GM18909 (cell line): ENCODE measurements at regions not wholly inside any gene's neighbourhood (a gene's known extent, or its start where the extent isn't known, plus 50 kb on each side); places are given as distances from the start of the nearest gene placed in this dataset.
"Not testable (repeated sequence)": the region's sequence is repeated elsewhere in the genome, so short reads cannot be mapped to it uniquely, and the experiment has no call there.

Experiments used
- ATAC-seq: cut with Tn5 transposase; IDR thresholded peaks from one replicate; pipeline ENCODE4 v1.9.1; 2021; ENCODE audit warnings: mild to moderate bottlenecking; ENCODE audit not compliant: unreplicated experiment, poor library complexity

DNA sequence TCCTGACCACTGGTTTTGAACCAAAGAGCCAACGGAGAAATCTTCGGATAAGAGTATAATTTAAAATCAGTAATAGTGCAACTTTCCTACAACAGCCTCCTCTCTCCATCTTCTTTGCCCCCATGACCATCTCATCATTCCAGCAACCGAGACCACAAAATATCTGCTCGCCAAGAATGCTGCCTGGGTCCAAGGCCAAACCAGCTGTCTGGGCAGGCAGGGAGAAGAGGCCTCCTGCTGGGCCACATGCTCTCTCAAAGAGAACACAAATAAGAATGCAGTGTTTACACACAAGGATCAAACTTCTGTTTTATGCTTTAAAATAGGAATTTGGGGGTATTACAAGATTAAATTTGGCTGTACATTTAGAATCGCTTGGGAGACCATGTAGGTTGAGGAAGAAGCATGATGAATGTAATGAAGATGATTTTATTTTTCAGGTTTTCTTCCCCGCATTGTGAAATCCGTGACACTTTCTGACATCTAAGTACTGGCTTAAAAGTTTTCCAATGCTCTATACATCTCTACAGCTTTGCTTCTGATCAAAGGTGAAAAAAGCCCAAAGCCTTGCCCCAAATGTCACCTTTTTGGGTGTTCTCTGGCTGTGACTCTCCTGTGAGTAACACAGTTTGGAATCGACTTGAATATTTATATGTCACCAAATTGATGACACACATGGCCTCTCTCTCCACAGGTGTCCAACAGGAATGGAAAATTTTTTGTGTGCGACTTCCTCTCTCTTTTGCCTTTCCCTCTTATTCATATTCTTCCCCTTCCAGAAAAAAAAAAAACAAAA lies 79.4 kb upstream of the PROKR2 start:
- no peak for ATAC-seq

DNA sequence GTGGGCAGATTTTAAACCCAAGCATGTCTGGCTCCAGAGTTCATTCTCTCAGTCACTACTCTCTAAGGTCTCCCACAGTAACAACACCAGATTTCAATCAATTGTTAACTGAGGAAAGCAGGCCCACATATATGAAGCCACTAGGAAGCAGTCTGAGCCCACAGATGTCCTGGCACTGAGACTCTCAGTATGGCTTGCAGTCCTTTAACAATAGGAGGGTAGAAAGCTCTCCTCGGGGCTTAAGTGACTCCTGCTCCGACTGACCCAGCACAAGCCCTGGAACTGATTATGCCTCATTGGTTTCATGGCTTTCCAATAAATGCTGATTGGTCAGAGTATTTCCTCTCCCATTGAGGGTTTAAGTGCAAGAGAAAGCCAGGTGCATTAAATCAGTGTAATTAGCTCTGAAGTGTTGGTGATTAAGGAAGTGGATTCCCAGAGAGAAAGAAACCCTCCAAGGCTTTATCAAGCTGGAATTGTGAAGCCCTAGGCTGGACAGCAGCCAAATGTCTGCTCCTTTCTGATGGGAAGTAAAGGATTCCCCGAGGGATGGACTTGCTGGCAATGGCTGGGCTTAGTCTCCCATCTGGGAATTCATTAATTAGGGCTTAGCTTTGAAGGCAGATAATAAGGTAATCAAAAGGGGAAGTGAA lies 76.6 kb upstream of the PROKR2 start:
- ATAC-seq = no peak

DNA sequence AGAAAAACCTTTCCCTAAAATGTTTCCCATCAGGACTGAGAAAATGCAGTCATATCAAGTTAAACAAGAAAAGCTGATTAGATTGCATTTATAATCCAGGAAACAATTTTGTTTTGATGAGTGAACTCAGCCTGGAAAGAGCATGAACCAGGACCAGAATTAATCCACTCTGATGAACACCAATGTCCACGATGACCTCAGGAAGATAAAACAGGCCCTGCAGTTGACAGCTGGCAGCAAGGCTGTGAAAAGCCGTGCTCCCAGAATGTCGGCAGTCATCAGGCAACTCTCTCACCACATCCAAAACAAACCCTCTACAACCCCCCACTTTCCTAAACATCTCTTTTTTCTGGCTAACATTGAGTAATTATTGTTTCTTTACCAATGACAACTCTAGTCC lies 74.0 kb upstream of the PROKR2 start:
- ATAC-seq = no peak

DNA sequence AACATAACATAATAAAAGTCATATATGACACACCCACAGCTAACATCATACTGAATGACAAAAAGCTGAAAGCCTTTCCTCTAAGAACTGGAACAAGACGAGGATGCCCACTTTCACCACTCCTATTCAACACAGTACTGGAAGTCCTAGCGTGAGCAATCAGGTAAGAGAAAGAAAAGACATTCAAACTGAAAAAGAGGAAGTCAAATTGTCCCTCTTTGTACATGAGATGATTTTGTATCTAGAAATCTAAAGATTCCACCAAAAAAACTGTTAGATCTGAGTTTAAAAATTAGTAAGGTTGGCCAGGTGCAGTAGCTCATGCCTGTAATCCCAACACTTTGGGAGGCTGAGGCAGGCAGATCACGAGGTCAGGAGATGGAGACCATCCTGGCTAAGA lies 70.1 kb upstream of the PROKR2 start:
- not testable (repeated sequence) for ATAC-seq

DNA sequence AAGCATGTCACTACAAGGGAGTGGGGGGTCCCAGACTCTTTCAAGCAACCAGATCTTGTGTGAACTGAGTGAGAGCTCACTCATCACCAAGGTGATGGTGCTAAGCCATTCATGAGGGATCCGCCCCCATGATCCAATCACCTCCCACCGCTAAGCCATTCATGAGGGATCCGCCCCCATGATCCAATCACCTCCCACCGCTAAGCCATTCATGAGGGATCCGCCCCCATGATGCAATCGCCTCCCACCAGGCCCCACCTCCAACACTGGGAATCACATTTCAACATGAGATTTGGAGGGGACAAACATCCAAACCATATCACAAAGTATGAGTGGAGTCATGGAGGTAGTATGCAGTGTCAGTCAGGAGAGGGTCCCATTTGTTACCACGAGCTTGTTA lies 64.8 kb upstream of the PROKR2 start:
- not testable (repeated sequence) for ATAC-seq

DNA sequence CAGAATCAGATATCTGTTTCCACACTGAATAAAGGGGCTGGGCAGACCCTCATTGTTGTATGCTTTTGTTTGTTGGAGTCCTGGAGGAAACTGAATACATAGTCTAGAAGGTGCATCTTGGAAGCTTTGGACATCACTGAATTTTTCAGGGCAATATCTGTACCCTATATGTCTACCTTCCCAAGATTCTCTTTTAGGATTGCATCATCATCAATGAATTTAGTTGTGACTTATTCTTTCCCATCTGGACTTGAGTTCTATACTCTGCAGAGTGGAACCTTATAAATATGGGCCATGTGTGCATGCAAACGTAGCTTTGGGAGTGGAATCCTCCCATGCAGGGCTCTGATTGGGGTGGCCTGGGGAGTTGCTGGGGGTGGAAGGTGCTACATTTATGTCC lies 60.7 kb upstream of the PROKR2 start:
- no peak for ATAC-seq

DNA sequence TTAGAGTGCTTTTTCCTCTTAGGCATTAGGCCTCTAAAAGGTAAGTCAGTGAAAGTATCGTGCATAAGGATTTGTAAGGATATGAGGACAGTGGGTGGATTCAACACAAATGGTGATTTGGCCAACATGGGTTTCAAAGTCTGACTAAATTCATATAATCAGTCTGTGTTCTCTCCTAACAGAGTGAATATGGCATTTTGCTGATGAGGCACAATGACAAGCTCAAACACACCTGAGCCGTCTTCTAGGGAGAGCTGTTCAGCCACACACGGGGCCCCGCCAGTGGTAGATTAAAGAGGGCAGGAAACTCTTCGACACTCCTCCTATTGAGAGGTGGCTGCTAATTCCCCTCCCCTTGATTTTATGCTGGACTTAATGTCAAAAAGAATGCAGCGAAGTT lies 59.5 kb upstream of the PROKR2 start:
- no peak for ATAC-seq

DNA sequence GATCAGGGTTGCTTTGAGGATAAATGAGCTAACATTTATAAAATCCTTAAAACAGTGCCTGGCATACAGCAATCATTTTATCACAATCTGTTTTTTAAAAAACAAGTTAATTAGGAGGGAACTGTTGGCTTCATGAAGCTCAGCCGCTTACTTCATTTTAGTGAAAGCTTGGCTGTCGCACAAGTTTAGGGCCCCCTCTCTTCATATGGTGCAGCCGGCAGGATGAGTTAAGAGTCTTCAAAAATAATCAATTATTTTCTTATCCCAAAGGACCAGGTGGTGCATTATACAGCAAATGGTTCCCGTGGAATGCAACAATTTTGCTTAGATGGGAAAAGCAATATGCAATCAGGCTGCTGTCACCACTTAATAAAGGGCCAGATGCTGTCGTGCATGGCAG lies 57.4 kb upstream of the PROKR2 start:
- ATAC-seq = no peak

DNA sequence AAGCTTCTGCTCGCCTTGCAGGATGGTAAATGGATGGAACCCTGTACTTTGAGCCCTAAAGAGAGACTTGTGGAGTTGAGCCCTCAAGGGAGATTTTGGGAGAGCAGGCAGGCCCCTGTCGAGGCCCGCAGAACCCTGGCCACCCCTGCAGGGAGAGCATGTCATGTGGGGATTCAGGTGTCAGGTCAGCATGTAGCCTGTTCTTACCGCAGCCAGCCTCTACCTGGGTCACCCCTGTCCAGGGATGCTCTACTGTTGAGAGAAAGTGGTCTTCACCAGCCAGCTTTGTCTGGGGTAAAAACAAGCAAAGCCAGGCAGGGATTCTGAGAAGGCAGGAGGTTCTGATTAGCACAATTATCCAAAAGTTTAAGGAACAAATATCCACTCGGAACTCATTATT lies 55.6 kb upstream of the PROKR2 start:
- ATAC-seq = no peak

DNA sequence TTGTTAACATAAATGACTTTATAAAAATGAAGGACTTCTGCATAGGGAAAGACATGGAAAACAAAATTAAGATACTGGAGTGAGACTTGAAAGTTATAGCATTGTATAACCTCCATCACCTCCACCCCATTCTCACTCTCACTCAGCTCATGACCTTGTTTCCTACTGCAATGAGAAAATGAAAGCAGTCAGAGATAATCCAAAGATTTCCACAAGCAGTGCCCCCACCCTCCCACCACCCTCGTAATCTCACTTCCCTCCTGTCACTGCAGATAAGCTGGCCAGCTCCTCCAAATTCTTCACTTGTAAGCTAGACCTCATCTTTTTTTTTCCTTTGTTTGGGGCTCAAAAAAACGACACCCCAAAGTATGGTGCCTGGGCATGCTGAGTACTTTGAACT lies 52.9 kb upstream of the PROKR2 start:
- ATAC-seq = no peak
